Ovary (tissue), 7 donors: ENCODE measurements at regions not wholly inside any gene's neighbourhood (a gene's known extent, or its start where the extent isn't known, plus 50 kb on each side); places are given as distances from the start of the nearest gene placed in this dataset.

ENCODE experiments used
- DNase-seq, 5 donors: peaks; one replicate each; pipeline ENCODE4 v3.0.0-alpha.2; 2019 to 2020
- H3K27ac ChIP-seq, 2 donors: fragments of 200-600 bp; one replicate each; pipeline versions ENCODE4 v1.5.1 to v1.8.0; 2019 to 2022
- H3K27me3 ChIP-seq: fragments of 200-600 bp; one replicate; pipeline ENCODE4 v1.8.0; 2022
- H3K36me3 ChIP-seq: fragments of 200-600 bp; sonication (generic); one replicate; pipeline ENCODE4 v1.5.1; 2019
- H3K4me1 ChIP-seq: one replicate; pipeline ENCODE4 v1.8.1; 2013; ENCODE audit warnings: mild to moderate bottlenecking, moderate library complexity; ENCODE audit not compliant: insufficient read depth
- H3K4me3 ChIP-seq: fragments of 200-600 bp; sonication (generic); one replicate; pipeline ENCODE4 v1.5.1; 2017
- H3K9me3 ChIP-seq, 2 donors: fragments of 200-600 bp in 1 of 2; sonication (generic) in 1 of 2; one replicate each; pipeline versions ENCODE4 v1.5.1 to v1.8.1; 2013 to 2019; ENCODE audit warnings: mild to moderate bottlenecking in 1 of 2, moderate library complexity in 1 of 2
- CTCF ChIP-seq, 3 donors: fragments of 450-650 bp in 2 of 3; fragments of 200-600 bp in 1 of 3; IDR thresholded peaks; one replicate each; pipeline versions ENCODE4 v1.5.1 to v1.8.0; 2016 to 2022; ENCODE audit warnings: antibody characterized with exemption in 3 of 3, mild to moderate bottlenecking in 1 of 3
- EP300 ChIP-seq: sonication (generic); formaldehyde crosslinking; IDR thresholded peaks from one replicate; pipeline ENCODE4 v1.6.1; 2017; ENCODE audit warnings: antibody characterized with exemption
- POLR2A ChIP-seq: fragments of 450-650 bp; IDR thresholded peaks from one replicate; pipeline ENCODE4 v1.6.1; 2017; ENCODE audit warnings: antibody characterized with exemption, mild to moderate bottlenecking, moderate library complexity
- WGBS, 3 donors: extraction: QIAGEN DNeasy Blood & Tissue Kit in 1 of 3; methylation state at CpG; one replicate each; pipeline versions ENCODE4 v1.1.5 to v1.1.7; 2013 to 2017; 5-methylcytosine and 5-hydroxymethylcytosine counted together
- intact Hi-C, 4 donors: fragments of 100-400 bp; cut with DNase I; formaldehyde crosslinking; loops; one replicate each; pipeline versions ENCODE4 v1.11.0 to v1.15.1; 2022 to 2023
- donor health status: DM: no; HTN: no; CAD: no; lungs with moderate emphysema.
- donor health status: DM: no; HTN: no; CAD: no.
- donor health status: Bipolar disorder and iron deficiency.
- donor health status: DM: no; HTN: no; CAD: no.
- donor health status: DM: yes; HTN: yes; CAD: no.

GRCh38 chr10:100625816-100626215 is 90.1 kb downstream of the HIF1AN start:
- Histone ChIP-seq H3K27me3 (no peaks in the 10 kb centered on the region), H3K4me3 (no peak overlapping the region), H3K27ac (no peak overlapping the region), H3K4me1 (no peaks in the 10 kb centered on the region), H3K9me3 (no peaks in the 10 kb centered on the region), H3K36me3 (no peaks in the 10 kb centered on the region)
- WGBS, 3 donors = 17 to 21% (median 20%) methylated on average over 8 of the region's 8 CpGs
- TF ChIP-seq EP300 = no peak
- TF ChIP-seq POLR2A = no peak
- TF ChIP-seq CTCF (IDR thresholded peaks at IDR 0.05) = no peak
- intact Hi-C loops = no loop called here
- no peak for DNase-seq

- 62 to 73% (median 65%) methylated on average over 10 of the region's 10 CpGs for WGBS, 3 donors
- H3K27me3 ChIP-seq = no peaks in the 10 kb centered on the region
- no peak overlapping the region for H3K4me3 ChIP-seq
- no peak for DNase-seq
- intact Hi-C loops = no loop called here
- no peaks in the 10 kb centered on the region for H3K36me3 ChIP-seq
- no peaks in the 10 kb centered on the region for H3K9me3 ChIP-seq
- no peaks in the 10 kb centered on the region for H3K4me1 ChIP-seq
- TF ChIP-seq EP300 (no peak), POLR2A (no peak), CTCF (IDR thresholded peaks at IDR 0.05) (no peak)
- H3K27ac ChIP-seq = no peak overlapping the region
These were observed 92.3 kb downstream of the HIF1AN start for GRCh38 chr10:100628061-100628460.

DNA sequence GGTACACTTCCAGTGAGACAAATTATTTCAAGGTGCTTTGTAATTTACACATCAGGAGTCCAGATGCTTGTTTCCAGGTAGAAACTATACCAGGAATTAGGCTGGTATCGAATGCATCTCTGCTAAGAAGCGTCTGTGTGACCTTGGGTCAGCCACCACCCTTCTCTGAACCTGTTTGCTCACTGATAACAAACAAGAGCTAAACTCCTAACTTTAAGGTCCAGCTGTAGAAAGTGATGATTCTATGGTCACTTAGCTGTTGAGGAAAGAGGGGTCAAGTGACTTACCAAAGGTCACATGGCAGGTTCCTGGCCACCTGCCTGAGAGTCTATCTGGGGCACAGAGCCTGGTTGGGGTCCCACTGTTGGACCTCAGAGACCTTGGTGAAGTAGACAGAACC is 95.4 kb downstream of the HIF1AN start:
- 48 to 53% (median 52%) methylated on average over 2 of the region's 2 CpGs for WGBS, 3 donors
- Histone ChIP-seq H3K36me3 (no peaks in the 10 kb centered on the region), H3K27ac (no peak overlapping the region), H3K4me3 (no peak overlapping the region), H3K4me1 (no peaks in the 10 kb centered on the region), H3K9me3 (no peaks in the 10 kb centered on the region), H3K27me3 (no peaks in the 10 kb centered on the region)
- no peak for DNase-seq
- TF ChIP-seq EP300 (no peak), POLR2A (no peak), CTCF (IDR thresholded peaks at IDR 0.05) (no peak)
- intact Hi-C loops = no loop called here

DNA sequence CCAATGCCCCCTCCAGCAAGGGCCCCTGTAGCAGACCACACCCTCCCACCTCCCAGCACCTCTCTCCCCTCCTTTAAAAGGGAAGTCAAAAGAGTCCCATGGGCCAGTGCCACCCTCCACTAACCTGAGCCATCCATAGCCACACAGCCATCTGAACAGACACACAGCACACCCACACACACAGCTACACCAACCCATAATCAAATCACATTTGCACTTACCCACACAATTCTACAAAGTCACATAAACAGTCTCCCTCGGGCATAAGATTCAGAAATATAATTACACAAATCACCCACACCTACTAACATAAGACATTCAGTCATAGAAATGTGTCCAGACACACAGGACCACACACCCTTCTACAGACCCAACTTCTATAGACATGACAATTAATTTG is 96.3 kb downstream of the HIF1AN start:
- DNase-seq = no peak
- Histone ChIP-seq H3K4me1 (no peaks in the 10 kb centered on the region), H3K9me3 (no peaks in the 10 kb centered on the region), H3K4me3 (no peak overlapping the region), H3K27ac (no peak overlapping the region), H3K36me3 (no peaks in the 10 kb centered on the region), H3K27me3 (no peaks in the 10 kb centered on the region)
- intact Hi-C loops = no loop called here
- 45 to 73% (median 46%) methylated on average over 1 of the region's 1 CpG for WGBS, 3 donors
- TF ChIP-seq POLR2A = no peak
- no peak for TF ChIP-seq CTCF (IDR thresholded peaks at IDR 0.05)
- no peak for TF ChIP-seq EP300

- Histone ChIP-seq H3K9me3 (no peaks in the 10 kb centered on the region), H3K4me3 (no peak overlapping the region), H3K27me3 (no peaks in the 10 kb centered on the region), H3K27ac (no peak overlapping the region), H3K4me1 (no peaks in the 10 kb centered on the region), H3K36me3 (no peaks in the 10 kb centered on the region)
- intact Hi-C loops = no loop called here
- WGBS, 3 donors = 44 to 59% (median 56%) methylated on average over 5 of the region's 5 CpGs
- TF ChIP-seq EP300 (no peak), POLR2A (no peak), CTCF (IDR thresholded peaks at IDR 0.05) (no peak)
- DNase-seq = no peak
These were observed 98.3 kb downstream of the HIF1AN start for GRCh38 chr10:100634034-100634433.
